ENCODE measurements at regions not wholly inside any gene's neighbourhood (a gene's known extent, or its start where the extent isn't known, plus 50 kb on each side); places are given as distances from the start of the nearest gene placed in this dataset.

- H3K4me3 ChIP-seq (ENCODE audit: low read depth, low read length), result no peak overlapping the region
- H3K79me2 ChIP-seq, result no peaks in the 10 kb centered on the region
- H3K27ac ChIP-seq, result no peak overlapping the region
- H3K9ac ChIP-seq, result no peak overlapping the region
- no peak overlapping the region for H2AFZ ChIP-seq
- no peak for TF ChIP-seq CTCF (IDR thresholded peaks at IDR 0.05)
- no peak overlapping the region for H3K4me2 ChIP-seq (ENCODE audit: low read length)
- H3K4me1 ChIP-seq, result no peaks in the 10 kb centered on the region
- no peaks in the 10 kb centered on the region for H3K27me3 ChIP-seq (ENCODE audit: control insufficient read depth, insufficient read depth, low read length)
- no peaks in the 10 kb centered on the region for H3K36me3 ChIP-seq (ENCODE audit: control insufficient read depth, insufficient read depth, low read length)
- H3K9me3 ChIP-seq (ENCODE audit: control insufficient read depth, low read length), result no peaks in the 10 kb centered on the region
Measured at GRCh38 chr6:121660277-121660676, 224.8 kb downstream of the GJA1 start.

GRCh38 chr6:121663292-121663810 is 227.9 kb downstream of the GJA1 start:
- H3K79me2 ChIP-seq, result no peaks in the 10 kb centered on the region
- H3K27me3 ChIP-seq (ENCODE audit: control insufficient read depth, insufficient read depth, low read length), result no peaks in the 10 kb centered on the region
- no peak overlapping the region for H3K4me2 ChIP-seq (ENCODE audit: low read length)
- H3K4me1 ChIP-seq, result no peaks in the 10 kb centered on the region
- H3K9ac ChIP-seq, result no peak overlapping the region
- TF ChIP-seq CTCF (IDR thresholded peaks at IDR 0.05), result no peak
- H3K9me3 ChIP-seq (ENCODE audit: control insufficient read depth, low read length), result no peaks in the 10 kb centered on the region
- H2AFZ ChIP-seq, result no peak overlapping the region
- no peak overlapping the region for H3K4me3 ChIP-seq (ENCODE audit: low read depth, low read length)
- no peak overlapping the region for H3K27ac ChIP-seq
- H3K36me3 ChIP-seq (ENCODE audit: control insufficient read depth, insufficient read depth, low read length), result no peaks in the 10 kb centered on the region

- no peak for TF ChIP-seq CTCF (IDR thresholded peaks at IDR 0.05)
- no peaks in the 10 kb centered on the region for H3K79me2 ChIP-seq
- no peak overlapping the region for H3K27ac ChIP-seq
- H3K4me2 ChIP-seq (ENCODE audit: low read length), result no peak overlapping the region
- no peaks in the 10 kb centered on the region for H3K4me1 ChIP-seq
- H3K4me3 ChIP-seq (ENCODE audit: low read depth, low read length), result no peak overlapping the region
- no peaks in the 10 kb centered on the region for H3K36me3 ChIP-seq (ENCODE audit: control insufficient read depth, insufficient read depth, low read length)
- no peaks in the 10 kb centered on the region for H3K9me3 ChIP-seq (ENCODE audit: control insufficient read depth, low read length)
- no peak overlapping the region for H3K9ac ChIP-seq
- no peaks in the 10 kb centered on the region for H3K27me3 ChIP-seq (ENCODE audit: control insufficient read depth, insufficient read depth, low read length)
- no peak overlapping the region for H2AFZ ChIP-seq
Measured at GRCh38 chr6:121664158-121664557, 228.7 kb downstream of the GJA1 start.

- no peak for TF ChIP-seq CTCF (IDR thresholded peaks at IDR 0.05)
- Histone ChIP-seq H3K36me3 (ENCODE audit: control insufficient read depth, insufficient read depth, low read length) (no peaks in the 10 kb centered on the region), H3K4me1 (no peaks in the 10 kb centered on the region), H3K79me2 (no peaks in the 10 kb centered on the region), H3K4me2 (ENCODE audit: low read length) (no peak overlapping the region), H2AFZ (no peak overlapping the region), H3K27me3 (ENCODE audit: control insufficient read depth, insufficient read depth, low read length) (no peaks in the 10 kb centered on the region), H3K27ac (no peak overlapping the region), H3K9me3 (ENCODE audit: control insufficient read depth, low read length) (no peaks in the 10 kb centered on the region), H3K9ac (no peak overlapping the region), H3K4me3 (ENCODE audit: low read depth, low read length) (no peak overlapping the region)
Measured at GRCh38 chr6:121666814-121667213, 231.4 kb downstream of the GJA1 start.

- no peaks in the 10 kb centered on the region for H3K36me3 ChIP-seq (ENCODE audit: control insufficient read depth, insufficient read depth, low read length)
- H3K4me3 ChIP-seq (ENCODE audit: low read depth, low read length), result no peak overlapping the region
- no peaks in the 10 kb centered on the region for H3K9me3 ChIP-seq (ENCODE audit: control insufficient read depth, low read length)
- no peak overlapping the region for H3K27ac ChIP-seq
- H3K79me2 ChIP-seq, result no peaks in the 10 kb centered on the region
- no peaks in the 10 kb centered on the region for H3K4me1 ChIP-seq
- H2AFZ ChIP-seq, result no peak overlapping the region
- TF ChIP-seq CTCF (IDR thresholded peaks at IDR 0.05), result no peak
- H3K9ac ChIP-seq, result no peak overlapping the region
- no peak overlapping the region for H3K4me2 ChIP-seq (ENCODE audit: low read length)
- no peaks in the 10 kb centered on the region for H3K27me3 ChIP-seq (ENCODE audit: control insufficient read depth, insufficient read depth, low read length)
Measured at GRCh38 chr6:121668259-121668658, 232.8 kb downstream of the GJA1 start.

All from parathyroid adenoma (tissue), 2 donors.